ENCODE measurements at regions not wholly inside any gene's neighbourhood (a gene's known extent, or its start where the extent isn't known, plus 50 kb on each side); places are given as distances from the start of the nearest gene placed in this dataset.
A peak's percentile ranks its signal among the peaks of the same experiment; 100 is the strongest.

DNA sequence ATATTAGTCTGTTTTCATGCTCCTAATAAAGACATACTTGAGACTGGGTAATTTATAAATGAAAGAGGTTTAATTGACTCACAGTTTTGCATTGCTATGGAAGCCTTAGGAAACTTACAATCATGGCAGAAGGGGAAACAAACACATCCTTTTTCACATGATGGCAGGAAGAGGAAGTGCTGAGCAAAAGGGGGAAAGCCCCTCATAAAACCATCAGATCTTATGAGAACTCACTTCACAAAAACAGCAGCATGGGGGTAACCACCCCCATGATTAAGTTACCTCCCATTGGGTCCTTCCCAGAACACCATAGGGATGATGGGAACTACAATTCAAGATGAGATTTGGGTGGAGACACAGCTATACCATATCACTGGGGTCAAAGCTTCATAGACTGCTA is 254.2 kb downstream of the ERMARD start:
- no peak overlapping the region for H3K4me3 Mint-ChIP-seq
- intact Hi-C loops (cut with micrococcal nuclease), result no loop called here

DNA sequence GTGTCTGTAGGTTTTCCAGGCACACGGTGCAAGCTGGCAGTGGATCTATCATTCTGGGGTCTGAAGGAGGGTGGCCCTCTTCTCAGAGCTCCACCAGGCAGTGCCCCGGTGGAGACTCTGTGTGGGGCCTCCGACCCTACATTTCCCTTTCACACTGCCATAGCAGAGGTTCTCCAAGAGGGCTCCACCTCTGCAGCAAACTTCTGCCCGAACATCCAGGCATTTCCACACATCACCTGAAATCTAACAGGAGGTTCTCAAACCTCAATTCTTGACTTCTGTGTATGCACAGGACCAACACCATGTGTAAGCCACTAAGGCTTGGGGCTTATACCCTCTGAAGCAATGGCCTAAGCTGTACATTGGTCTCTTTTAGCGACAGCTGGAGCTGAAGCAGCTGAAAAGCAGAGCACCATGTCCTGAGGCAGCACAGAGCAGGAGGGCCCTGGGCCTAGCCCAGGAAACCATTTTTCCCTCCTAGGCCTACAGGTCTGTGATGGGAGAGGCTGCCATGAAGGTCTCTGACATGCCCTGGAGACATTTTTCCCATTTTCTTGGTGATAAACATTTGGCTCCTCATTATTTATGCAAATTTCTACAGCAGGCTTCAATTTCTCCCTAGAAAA is 253.3 kb downstream of the ERMARD start:
- H3K4me3 ChIP-seq (ENCODE audit: low read length), result no peak overlapping the region
- peaks cover 6% of the 10 kb centered on the region for H3K4me1 ChIP-seq (ENCODE audit: control insufficient read depth, insufficient read depth, low read length)
- WGBS (ENCODE audit: insufficient coverage), result 78% methylated on average over 5 of the region's 5 CpGs
- Mint-ChIP-seq H3K9me3 (peaks cover 3 to 6% of the 10 kb centered on the region in 2 donors), H3K4me1 (peaks cover 3 to 7% of the 10 kb centered on the region in 2 donors), H3K27me3 (ENCODE audit: low read depth in 2 of 2) (no peaks in the 10 kb centered on the region), H3K27ac (no peak overlapping the region), H3K4me3 (no peak overlapping the region), H3K36me3 (peaks cover 15% of the 10 kb centered on the region)
- no peaks in the 10 kb centered on the region for H3K27me3 ChIP-seq (ENCODE audit: control insufficient read depth, insufficient read depth, low read length)
- no peaks in the 10 kb centered on the region for H3K36me3 ChIP-seq (ENCODE audit: control insufficient read depth, insufficient read depth, low read length)
- peak in 1 of 2 donors; percentile 4 for DNase-seq
- intact Hi-C loops (cut with micrococcal nuclease), result no loop called here
- TF ChIP-seq, protein P1, sequence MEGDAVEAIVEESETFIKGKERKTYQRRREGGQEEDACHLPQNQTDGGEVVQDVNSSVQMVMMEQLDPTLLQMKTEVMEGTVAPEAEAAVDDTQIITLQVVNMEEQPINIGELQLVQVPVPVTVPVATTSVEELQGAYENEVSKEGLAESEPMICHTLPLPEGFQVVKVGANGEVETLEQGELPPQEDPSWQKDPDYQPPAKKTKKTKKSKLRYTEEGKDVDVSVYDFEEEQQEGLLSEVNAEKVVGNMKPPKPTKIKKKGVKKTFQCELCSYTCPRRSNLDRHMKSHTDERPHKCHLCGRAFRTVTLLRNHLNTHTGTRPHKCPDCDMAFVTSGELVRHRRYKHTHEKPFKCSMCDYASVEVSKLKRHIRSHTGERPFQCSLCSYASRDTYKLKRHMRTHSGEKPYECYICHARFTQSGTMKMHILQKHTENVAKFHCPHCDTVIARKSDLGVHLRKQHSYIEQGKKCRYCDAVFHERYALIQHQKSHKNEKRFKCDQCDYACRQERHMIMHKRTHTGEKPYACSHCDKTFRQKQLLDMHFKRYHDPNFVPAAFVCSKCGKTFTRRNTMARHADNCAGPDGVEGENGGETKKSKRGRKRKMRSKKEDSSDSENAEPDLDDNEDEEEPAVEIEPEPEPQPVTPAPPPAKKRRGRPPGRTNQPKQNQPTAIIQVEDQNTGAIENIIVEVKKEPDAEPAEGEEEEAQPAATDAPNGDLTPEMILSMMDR (IDR thresholded peaks at IDR 0.05), result no peak
- H3K27ac ChIP-seq (ENCODE audit: low read length), result no peak overlapping the region
- no peak for ATAC-seq
- peaks cover 15% of the 10 kb centered on the region for H3K9me3 ChIP-seq (ENCODE audit: control insufficient read depth, insufficient read depth, low read length)

More for the DNA sequence above, 254.2 kb downstream of the ERMARD start:
- ATAC-seq, result no peak
- H3K36me3 Mint-ChIP-seq, result peaks cover 15% of the 10 kb centered on the region
- Histone ChIP-seq H3K4me3 (ENCODE audit: low read length) (no peak overlapping the region), H3K4me1 (ENCODE audit: control insufficient read depth, insufficient read depth, low read length) (peaks cover 6% of the 10 kb centered on the region), H3K9me3 (ENCODE audit: control insufficient read depth, insufficient read depth, low read length) (peaks cover 15% of the 10 kb centered on the region), H3K36me3 (ENCODE audit: control insufficient read depth, insufficient read depth, low read length) (no peaks in the 10 kb centered on the region), H3K27me3 (ENCODE audit: control insufficient read depth, insufficient read depth, low read length) (no peaks in the 10 kb centered on the region), H3K27ac (ENCODE audit: low read length) (no peak overlapping the region)
- no peaks in the 10 kb centered on the region for H3K27me3 Mint-ChIP-seq (ENCODE audit: low read depth in 2 of 2)
- TF ChIP-seq, protein P1 (IDR thresholded peaks at IDR 0.05), result no peak
- DNase-seq, result no peak
- peaks cover 3 to 6% of the 10 kb centered on the region in 2 donors for H3K9me3 Mint-ChIP-seq
- H3K4me1 Mint-ChIP-seq, result peaks cover 0 to 7% of the 10 kb centered on the region in 2 donors
- H3K27ac Mint-ChIP-seq, result no peak overlapping the region

DNA sequence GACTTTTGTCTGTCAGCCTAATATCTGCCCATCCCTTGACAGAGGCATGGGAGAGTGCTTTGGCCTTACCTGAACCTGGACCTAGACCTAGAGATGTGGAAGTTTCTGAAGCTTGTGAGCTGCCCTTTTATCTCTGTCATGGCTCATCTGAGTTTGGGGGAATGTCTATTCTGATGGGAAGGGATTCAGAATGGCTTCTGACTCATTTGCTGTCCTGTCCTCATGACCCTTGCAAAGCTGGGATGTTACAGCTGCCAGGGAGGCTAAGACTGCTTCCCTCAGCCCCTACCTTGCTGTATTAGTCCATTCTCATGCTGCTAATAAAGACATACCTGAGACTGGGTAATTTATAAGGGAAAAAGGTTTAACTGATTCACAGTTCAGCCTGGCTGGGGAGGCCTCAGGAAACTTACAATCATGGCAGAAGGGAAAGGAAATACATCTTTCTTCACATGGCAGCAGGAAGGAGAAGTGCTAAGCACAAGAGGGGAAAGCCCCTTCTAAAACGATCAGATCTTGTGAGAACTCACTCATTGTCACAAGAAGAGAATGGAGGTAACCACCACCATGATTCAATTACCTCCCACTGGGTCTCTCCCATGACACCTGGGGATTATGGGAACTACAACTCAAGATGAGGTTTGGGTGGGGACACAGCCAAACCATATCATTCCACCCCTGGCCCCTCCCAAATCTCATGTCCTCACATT is 252.2 kb downstream of the ERMARD start:
- TF ChIP-seq, protein P1 (IDR thresholded peaks at IDR 0.05), result no peak
- DNase-seq (no peak), ATAC-seq (no peak)
- Histone ChIP-seq H3K27ac (ENCODE audit: low read length) (no peak overlapping the region), H3K27me3 (ENCODE audit: control insufficient read depth, insufficient read depth, low read length) (no peaks in the 10 kb centered on the region), H3K9me3 (ENCODE audit: control insufficient read depth, insufficient read depth, low read length) (peaks cover 15% of the 10 kb centered on the region), H3K4me3 (ENCODE audit: low read length) (no peak overlapping the region), H3K4me1 (ENCODE audit: control insufficient read depth, insufficient read depth, low read length) (peaks cover 6% of the 10 kb centered on the region), H3K36me3 (ENCODE audit: control insufficient read depth, insufficient read depth, low read length) (no peaks in the 10 kb centered on the region)
- peaks cover 15% of the 10 kb centered on the region for H3K36me3 Mint-ChIP-seq
- peaks cover 4 to 7% of the 10 kb centered on the region in 2 donors for H3K4me1 Mint-ChIP-seq
- no peak overlapping the region for H3K4me3 Mint-ChIP-seq
- H3K9me3 Mint-ChIP-seq, result peaks cover 3 to 6% of the 10 kb centered on the region in 2 donors
- intact Hi-C loops (cut with micrococcal nuclease), result no loop called here
- no peak overlapping the region for H3K27ac Mint-ChIP-seq
- H3K27me3 Mint-ChIP-seq (ENCODE audit: low read depth in 2 of 2), result no peaks in the 10 kb centered on the region
- WGBS (ENCODE audit: insufficient coverage), result 0% methylated on average over 1 of the region's 1 CpG

Data from natural killer cell (primary cell).